Effector memory CD8-positive, alpha-beta T cell (primary cell): ENCODE measurements at regions not wholly inside any gene's neighbourhood (a gene's known extent, or its start where the extent isn't known, plus 50 kb on each side); places are given as distances from the start of the nearest gene placed in this dataset.
"Not testable (repeated sequence)": the region's sequence is repeated elsewhere in the genome, so short reads cannot be mapped to it uniquely, and the experiment has no call there.

ENCODE experiments used
- ATAC-seq: fragments of 150-1000 bp; cut with Tn5 transposase; replicated peaks from 2 replicates; pipeline ENCODE4 v1.10.0; 2021; ENCODE audit warnings: mild to moderate bottlenecking, moderate library complexity
- DNase-seq, 3 experiments: peaks; one replicate each; pipeline ENCODE4 v3.0.0; 2021
- H3K27ac Mint-ChIP-seq, 2 donors: one replicate each; pipeline ENCODE4 v1.8.0; 2022; ENCODE audit warnings: mild to moderate bottlenecking in 2 of 2, mixed read lengths in 2 of 2, moderate library complexity in 2 of 2
- H3K27me3 Mint-ChIP-seq, 2 donors: one replicate each; pipeline ENCODE4 v1.8.0; 2022; ENCODE audit warnings: mixed read lengths in 2 of 2
- H3K36me3 Mint-ChIP-seq: one replicate; pipeline ENCODE4 v1.8.0; 2022; ENCODE audit warnings: mild to moderate bottlenecking, moderate library complexity, mixed read lengths; ENCODE audit not compliant: insufficient read depth
- H3K4me1 Mint-ChIP-seq, 2 donors: one replicate each; pipeline ENCODE4 v1.8.0; 2022; ENCODE audit warnings: low read depth in 2 of 2, mixed read lengths in 2 of 2
- H3K4me3 Mint-ChIP-seq, 2 donors: one replicate each; pipeline ENCODE4 v1.8.0; 2022; ENCODE audit warnings: mild to moderate bottlenecking in 2 of 2, mixed read lengths in 2 of 2, moderate library complexity in 2 of 2
- H3K9me3 Mint-ChIP-seq, 2 donors: one replicate each; pipeline ENCODE4 v1.8.0; 2022; ENCODE audit warnings: mixed read lengths in 2 of 2

DNA sequence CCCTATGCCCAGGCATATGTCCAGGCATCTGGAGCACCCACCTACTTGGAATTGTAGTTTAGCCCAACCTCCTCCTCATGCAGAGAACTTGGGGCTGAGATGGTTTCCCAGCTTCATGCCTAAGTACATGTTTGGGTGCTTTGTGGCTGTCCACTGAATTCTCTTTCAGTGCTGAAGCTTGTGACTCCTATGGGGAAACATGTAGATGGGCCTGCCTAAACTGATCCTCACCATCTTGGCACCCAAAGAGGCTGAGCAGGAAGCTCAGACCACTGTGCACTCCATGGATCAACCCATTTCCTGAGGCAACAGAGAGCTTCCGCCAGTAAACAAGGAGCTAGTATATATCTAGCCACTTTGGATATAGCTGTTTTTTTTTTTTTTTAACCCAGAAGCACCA lies 2733.7 kb downstream of the PCDH7 start:
- Mint-ChIP-seq H3K27me3 (no peaks in the 10 kb centered on the region), H3K4me1 (no peaks in the 10 kb centered on the region), H3K36me3 (no peaks in the 10 kb centered on the region), H3K27ac (no peak overlapping the region), H3K4me3 (no peak overlapping the region), H3K9me3 (peaks cover 3 to 16% of the 10 kb centered on the region in 2 donors)
- ATAC-seq (no peak), DNase-seq (no peak)

DNA sequence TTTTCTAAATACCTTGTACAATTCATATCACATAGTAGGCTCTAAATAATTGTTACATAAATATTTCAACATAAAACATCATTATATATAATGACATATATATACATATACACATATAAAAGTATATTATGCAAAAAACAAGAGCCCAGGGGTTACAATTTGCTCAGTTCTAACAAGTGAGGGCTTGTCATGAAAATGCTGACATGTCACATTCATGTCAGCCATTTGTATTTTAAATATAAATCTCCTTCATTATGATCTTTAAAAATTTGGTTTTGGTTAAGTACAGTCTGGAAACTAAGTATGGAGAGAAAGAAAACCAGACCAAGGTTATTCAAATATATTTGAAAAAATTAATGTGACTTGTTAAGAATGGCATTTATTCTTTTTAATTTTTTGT lies 2745.4 kb downstream of the PCDH7 start:
- Mint-ChIP-seq H3K4me1 (no peaks in the 10 kb centered on the region), H3K9me3 (peaks cover 7 to 8% of the 10 kb centered on the region in 2 donors), H3K27me3 (no peaks in the 10 kb centered on the region), H3K4me3 (no peak overlapping the region), H3K36me3 (no peaks in the 10 kb centered on the region), H3K27ac (no peak overlapping the region)
- no peak for DNase-seq
- ATAC-seq: no peak

DNA sequence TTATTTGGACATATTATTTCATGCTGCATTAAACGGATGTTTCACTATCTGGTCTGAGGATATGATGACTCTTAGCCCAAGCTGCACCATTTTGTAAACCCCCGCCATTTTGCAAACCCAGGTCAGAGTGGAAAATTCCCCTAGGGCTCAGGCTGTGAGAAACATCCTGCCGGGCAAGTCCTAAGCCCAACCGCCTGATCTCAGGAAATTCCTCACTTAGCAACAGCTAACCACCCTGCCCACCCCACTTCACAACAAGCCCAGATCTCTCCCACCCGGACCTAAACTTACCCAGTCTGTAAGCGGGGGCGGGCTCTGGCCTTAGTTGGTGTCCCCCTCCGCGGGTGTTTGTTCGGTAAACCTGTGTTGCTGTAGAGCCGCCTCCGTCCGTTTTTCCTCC lies 2747.1 kb downstream of the PCDH7 start:
- no peaks in the 10 kb centered on the region for H3K4me1 Mint-ChIP-seq
- DNase-seq: no peak
- no peak overlapping the region for H3K27ac Mint-ChIP-seq

DNA sequence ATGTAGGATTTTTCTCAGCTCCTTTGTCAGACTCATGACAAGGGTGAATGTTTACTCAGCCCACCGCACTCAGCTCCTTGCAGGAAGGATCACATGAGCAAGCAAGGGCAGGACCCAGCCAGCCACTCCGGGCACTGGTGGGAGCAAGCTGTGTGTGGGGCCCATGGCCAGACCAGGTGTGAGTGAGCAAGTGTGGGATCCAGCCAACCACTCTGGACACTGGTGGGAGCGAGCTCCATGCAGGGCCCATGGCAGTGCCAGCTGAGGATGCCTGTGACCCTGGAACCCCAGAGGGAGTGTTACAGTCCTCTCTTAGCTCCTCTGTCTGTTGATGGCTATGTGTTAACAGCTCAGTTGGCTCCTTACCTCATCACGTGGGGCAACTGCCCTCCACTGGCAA lies 2750.6 kb downstream of the PCDH7 start:
- ATAC-seq: no peak
- H3K27me3 Mint-ChIP-seq: no peaks in the 10 kb centered on the region
- no peaks in the 10 kb centered on the region for H3K4me1 Mint-ChIP-seq
- no peak for DNase-seq
- H3K9me3 Mint-ChIP-seq: peaks cover 0 to 2% of the 10 kb centered on the region in 2 donors
- H3K27ac Mint-ChIP-seq: no peak overlapping the region
- no peak overlapping the region for H3K4me3 Mint-ChIP-seq
- H3K36me3 Mint-ChIP-seq: peaks cover 5% of the 10 kb centered on the region

More for the DNA sequence above, 2747.1 kb downstream of the PCDH7 start:
- no peak overlapping the region for H3K4me3 Mint-ChIP-seq
- H3K9me3 Mint-ChIP-seq: peaks cover 7 to 8% of the 10 kb centered on the region in 2 donors
- peaks cover 5% of the 10 kb centered on the region for H3K36me3 Mint-ChIP-seq
- ATAC-seq: no peak
- no peaks in the 10 kb centered on the region for H3K27me3 Mint-ChIP-seq

DNA sequence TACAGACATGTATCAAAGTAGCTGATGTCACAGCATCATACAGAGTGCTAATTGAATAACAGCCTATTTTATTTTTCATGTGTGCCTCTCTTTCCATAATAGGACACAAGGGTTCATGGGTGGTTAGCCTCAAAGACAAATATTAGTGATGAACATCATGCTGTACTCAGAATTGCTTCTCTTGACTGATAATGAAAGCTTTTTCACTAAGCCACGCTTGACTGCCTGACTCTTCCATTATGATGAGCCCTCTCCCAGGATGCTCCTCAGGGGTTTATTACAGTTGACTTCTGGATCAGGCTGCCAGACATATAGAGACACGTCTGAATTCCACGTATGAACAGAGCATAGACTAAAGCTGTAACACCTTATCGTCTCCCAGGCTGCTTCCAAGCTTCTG lies 2757.5 kb downstream of the PCDH7 start:
- no peaks in the 10 kb centered on the region for H3K4me1 Mint-ChIP-seq
- no peak overlapping the region for H3K27ac Mint-ChIP-seq
- H3K4me3 Mint-ChIP-seq: no peak overlapping the region
- peaks cover 3% of the 10 kb centered on the region for H3K36me3 Mint-ChIP-seq
- DNase-seq: no peak
- H3K27me3 Mint-ChIP-seq: no peaks in the 10 kb centered on the region
- H3K9me3 Mint-ChIP-seq: no peaks in the 10 kb centered on the region
- ATAC-seq: no peak

DNA sequence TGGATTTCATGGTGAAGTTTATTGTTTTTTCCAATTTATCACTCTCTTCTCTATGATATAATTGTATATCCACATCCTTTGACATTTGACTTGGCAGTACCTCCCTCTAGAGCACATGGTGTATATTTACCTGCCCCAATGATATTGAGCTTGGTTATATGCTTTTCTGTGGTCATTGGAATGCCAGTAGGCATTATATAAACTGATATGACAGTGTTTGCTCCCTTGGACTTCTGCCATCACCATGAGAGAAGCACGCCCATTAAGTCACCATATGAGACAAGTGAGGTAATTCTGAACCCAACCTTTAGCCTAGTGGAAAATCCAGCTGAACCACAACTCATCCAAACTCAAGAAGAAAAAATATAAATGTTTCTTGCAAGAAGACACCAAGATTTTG lies 2761.5 kb downstream of the ARAP2 start:
- no peaks in the 10 kb centered on the region for H3K27me3 Mint-ChIP-seq
- H3K9me3 Mint-ChIP-seq: peaks cover 10% of the 10 kb centered on the region in 2 donors
- ATAC-seq: no peak

DNA sequence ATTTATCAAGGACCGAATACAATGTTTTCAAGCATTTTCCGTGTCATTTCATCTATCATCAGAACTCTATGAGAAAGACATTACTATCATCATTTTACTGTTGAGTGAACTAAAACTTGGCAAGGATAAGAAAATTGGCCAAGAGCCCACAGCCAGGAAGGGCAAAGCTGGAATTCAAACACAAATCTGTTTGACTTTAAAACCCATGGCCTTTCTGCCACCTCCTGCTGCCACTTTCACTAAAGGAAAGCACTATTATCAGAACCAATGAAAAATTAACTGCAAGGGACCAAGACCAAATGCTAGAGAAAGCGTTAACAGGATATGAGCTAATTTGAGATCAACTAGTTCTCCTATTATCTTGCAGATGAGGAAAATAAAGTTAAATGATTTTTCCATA lies 2759.2 kb downstream of the ARAP2 start:
- Mint-ChIP-seq H3K4me3 (no peak overlapping the region), H3K27ac (no peak overlapping the region), H3K4me1 (no peaks in the 10 kb centered on the region), H3K9me3 (peaks cover 10 to 13% of the 10 kb centered on the region in 2 donors), H3K27me3 (no peaks in the 10 kb centered on the region), H3K36me3 (peaks cover 3% of the 10 kb centered on the region)
- ATAC-seq (no peak), DNase-seq (no peak)

More for the DNA sequence above, 2761.5 kb downstream of the ARAP2 start:
- Mint-ChIP-seq H3K4me3 (no peak overlapping the region), H3K27ac (no peak overlapping the region), H3K36me3 (peaks cover 3% of the 10 kb centered on the region), H3K4me1 (no peaks in the 10 kb centered on the region)
- no peak for DNase-seq

DNA sequence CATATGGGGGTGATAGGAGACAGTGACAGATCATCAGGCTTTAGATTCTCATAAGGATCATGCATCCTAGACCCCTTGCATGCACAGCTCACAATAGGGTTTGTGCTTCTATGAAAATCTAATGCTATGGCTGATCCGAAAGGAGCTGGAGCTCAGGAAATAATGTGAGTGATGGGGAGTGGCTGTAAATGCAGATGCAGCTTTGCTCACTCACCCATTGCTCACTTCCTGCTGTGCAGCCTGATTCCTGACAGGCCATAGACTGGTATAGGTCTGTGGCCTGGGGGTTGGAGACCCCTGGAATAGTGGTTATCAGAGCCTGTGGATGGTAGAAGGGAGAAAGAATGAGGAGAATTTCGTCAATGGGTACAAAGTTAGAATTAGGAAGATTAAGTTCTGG lies 2751.1 kb downstream of the ARAP2 start:
- H3K9me3 Mint-ChIP-seq: peaks cover 0 to 2% of the 10 kb centered on the region in 2 donors
- no peak overlapping the region for H3K4me3 Mint-ChIP-seq
- no peak overlapping the region for H3K27ac Mint-ChIP-seq
- no peaks in the 10 kb centered on the region for H3K27me3 Mint-ChIP-seq
- DNase-seq: no peak
- no peaks in the 10 kb centered on the region for H3K4me1 Mint-ChIP-seq
- no peak for ATAC-seq
- no peaks in the 10 kb centered on the region for H3K36me3 Mint-ChIP-seq

DNA sequence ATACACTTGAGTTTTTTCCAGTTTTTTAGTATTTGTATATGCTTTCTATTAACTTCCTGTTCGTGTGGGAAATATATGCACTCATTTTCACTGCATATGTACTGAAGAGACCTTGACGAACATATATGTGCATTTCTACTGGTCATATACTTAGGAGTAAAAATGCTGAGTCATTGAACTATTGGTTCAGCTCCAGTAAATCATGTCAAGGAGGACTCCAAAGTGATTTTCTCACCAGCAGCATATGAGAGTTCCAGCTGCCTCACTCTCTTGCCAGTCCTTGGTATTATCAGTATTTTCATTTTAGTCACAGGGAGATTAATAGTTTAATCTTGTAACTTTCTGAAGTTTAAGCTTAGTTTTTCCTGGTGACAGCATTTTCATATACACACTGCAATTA lies 2750.2 kb downstream of the ARAP2 start:
- DNase-seq (no peak), ATAC-seq (no peak)
- H3K4me1 Mint-ChIP-seq: no peaks in the 10 kb centered on the region
- no peak overlapping the region for H3K27ac Mint-ChIP-seq
- H3K4me3 Mint-ChIP-seq: no peak overlapping the region
- peaks cover 0 to 5% of the 10 kb centered on the region in 2 donors for H3K9me3 Mint-ChIP-seq
- H3K36me3 Mint-ChIP-seq: no peaks in the 10 kb centered on the region
- no peaks in the 10 kb centered on the region for H3K27me3 Mint-ChIP-seq

DNA sequence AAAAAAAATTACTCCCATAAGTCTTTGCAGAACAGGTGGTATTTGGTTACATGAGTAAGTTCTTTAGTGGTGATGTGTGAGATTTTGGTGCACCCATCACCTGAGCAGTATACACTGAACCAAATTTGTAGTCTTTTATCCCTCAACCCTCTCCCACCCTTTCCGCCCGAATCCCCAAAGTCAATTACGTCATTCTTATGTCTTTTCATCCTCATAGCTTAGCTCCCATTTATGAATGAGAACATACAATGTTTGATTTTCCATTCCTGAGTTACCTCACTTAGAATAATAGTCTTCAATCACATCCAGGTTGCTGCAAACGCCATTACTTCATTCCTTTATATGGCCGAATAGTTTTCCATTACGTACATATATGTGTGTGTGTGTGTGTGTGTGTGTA lies 2742.7 kb downstream of the ARAP2 start:
- peaks cover 7 to 12% of the 10 kb centered on the region in 2 donors for H3K9me3 Mint-ChIP-seq
- H3K36me3 Mint-ChIP-seq, H3K27me3 Mint-ChIP-seq: not testable (repeated sequence)

DNA sequence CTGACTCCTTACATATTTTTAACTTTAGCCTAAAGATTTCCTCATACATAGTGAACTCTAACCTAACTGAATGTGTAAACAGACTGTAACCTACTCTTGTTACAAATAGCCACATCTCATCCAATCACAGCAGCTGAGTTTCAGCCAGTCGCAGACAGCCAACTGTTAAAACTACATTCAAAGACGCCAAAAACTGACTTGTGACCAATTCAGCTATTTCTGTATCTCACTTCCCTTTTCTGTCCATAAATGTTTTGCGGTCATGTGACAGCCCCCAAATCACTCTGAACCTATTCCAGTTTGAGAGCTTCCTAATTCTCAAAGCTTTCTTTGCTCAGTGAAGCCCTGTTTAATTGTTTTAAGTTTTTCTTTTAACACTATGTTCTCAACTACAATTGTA lies 2731.9 kb downstream of the ARAP2 start:
- DNase-seq: no peak
- ATAC-seq: no peak

More for the DNA sequence above, 2742.7 kb downstream of the ARAP2 start:
- not testable (repeated sequence) for ATAC-seq, H3K4me3 Mint-ChIP-seq, H3K27ac Mint-ChIP-seq, H3K4me1 Mint-ChIP-seq, DNase-seq

DNA sequence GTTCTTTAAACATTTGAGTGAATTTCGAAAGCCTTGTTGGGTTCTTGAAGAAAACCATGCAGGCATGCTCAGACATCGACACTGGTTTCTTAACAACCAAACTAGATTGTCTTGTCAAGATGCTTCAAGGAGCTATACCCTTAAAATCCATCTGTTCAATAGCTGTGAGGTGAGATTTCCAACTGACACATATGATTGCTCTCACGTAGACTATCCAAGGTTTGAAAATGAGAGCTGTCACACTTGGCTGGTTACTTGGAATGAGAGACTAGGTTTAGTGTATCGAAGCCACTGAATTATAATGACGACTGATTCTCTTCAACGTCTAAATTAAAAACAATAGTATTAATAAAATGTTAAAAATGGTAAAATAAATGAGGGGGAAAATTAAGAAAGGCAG lies 2725.5 kb downstream of the ARAP2 start:
- Mint-ChIP-seq H3K36me3 (peaks cover 3% of the 10 kb centered on the region), H3K27me3 (no peaks in the 10 kb centered on the region), H3K9me3 (peaks cover 4 to 6% of the 10 kb centered on the region in 2 donors), H3K4me3 (no peak overlapping the region), H3K4me1 (no peaks in the 10 kb centered on the region), H3K27ac (no peak overlapping the region)
- ATAC-seq (no peak), DNase-seq (no peak)

More for the DNA sequence above, 2731.9 kb downstream of the ARAP2 start:
- Mint-ChIP-seq H3K4me1 (no peaks in the 10 kb centered on the region), H3K27ac (no peak overlapping the region), H3K36me3 (peaks cover 3% of the 10 kb centered on the region), H3K9me3 (peaks cover 6% of the 10 kb centered on the region in 2 donors), H3K27me3 (no peaks in the 10 kb centered on the region), H3K4me3 (no peak overlapping the region)

DNA sequence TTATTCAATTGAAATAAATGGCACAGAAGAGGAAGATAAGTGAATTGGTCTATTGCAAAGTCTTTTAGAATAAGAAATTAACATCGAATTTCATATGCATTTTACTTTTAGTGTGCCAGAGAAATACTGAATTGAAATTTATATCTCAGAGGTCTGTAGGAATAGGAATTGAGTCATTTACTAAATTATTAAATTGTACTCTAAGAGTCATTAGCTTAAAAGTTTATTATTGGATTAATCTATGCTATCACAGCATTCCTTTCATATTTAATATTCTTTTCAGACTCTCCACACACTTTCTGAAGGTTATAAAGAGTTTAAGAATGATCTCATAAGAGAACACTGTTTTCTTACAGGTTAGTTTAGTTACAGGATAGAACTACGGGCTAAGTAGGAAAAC lies 2711.5 kb downstream of the ARAP2 start:
- no peaks in the 10 kb centered on the region for H3K4me1 Mint-ChIP-seq
- H3K27ac Mint-ChIP-seq: no peak overlapping the region
- no peaks in the 10 kb centered on the region for H3K36me3 Mint-ChIP-seq
- DNase-seq (no peak), ATAC-seq (no peak)
- H3K27me3 Mint-ChIP-seq: no peaks in the 10 kb centered on the region
- H3K4me3 Mint-ChIP-seq: no peak overlapping the region
- H3K9me3 Mint-ChIP-seq: peaks cover 4 to 8% of the 10 kb centered on the region in 2 donors

DNA sequence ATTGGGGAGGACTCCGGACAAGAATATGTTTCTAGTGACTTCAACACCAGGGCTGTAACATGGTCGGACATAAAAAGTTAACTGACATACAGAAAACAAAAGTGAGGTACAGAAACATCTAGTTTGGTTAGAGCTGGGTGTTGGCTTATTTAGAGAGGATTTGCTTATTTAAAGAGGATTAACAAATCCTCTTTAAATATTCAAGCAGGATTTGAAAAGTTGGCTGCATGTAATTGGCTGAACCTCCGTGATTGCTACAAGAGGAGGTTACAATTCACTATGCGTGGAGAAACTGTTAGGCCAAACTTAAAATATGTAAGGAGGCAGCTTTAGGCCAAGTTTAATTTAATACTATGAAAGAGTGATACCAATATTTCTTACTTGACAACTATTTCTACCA lies 2707.4 kb downstream of the ARAP2 start:
- Mint-ChIP-seq H3K27me3 (no peaks in the 10 kb centered on the region), H3K27ac (no peak overlapping the region), H3K4me1 (no peaks in the 10 kb centered on the region), H3K9me3 (peaks cover 12 to 15% of the 10 kb centered on the region in 2 donors), H3K36me3 (no peaks in the 10 kb centered on the region), H3K4me3 (no peak overlapping the region)
- DNase-seq (no peak), ATAC-seq (no peak)

DNA sequence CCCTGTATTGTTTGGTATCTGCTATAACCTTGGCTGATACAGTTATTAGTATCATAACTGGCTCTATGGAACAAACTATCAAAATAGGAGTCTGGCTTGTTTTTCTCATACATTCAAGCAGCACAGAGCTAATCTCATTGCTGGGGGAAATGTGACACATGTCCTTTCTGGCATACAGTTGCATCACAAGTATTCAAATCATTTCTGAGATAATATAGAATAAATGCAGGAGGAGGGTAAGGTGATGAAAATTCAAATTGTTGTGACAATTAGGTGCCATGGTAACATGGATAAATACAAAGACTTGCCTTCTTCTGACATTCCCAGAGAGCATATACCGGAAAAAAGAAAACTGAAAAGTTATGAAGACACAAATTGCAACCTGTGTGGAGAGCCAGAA lies 2706.8 kb downstream of the ARAP2 start:
- Mint-ChIP-seq H3K4me1 (no peaks in the 10 kb centered on the region), H3K9me3 (peaks cover 14 to 15% of the 10 kb centered on the region in 2 donors), H3K36me3 (no peaks in the 10 kb centered on the region), H3K27me3 (no peaks in the 10 kb centered on the region), H3K4me3 (no peak overlapping the region), H3K27ac (no peak overlapping the region)
- ATAC-seq (no peak), DNase-seq (no peak)
